Epithelial cell of esophagus (primary cell): ENCODE measurements at regions not wholly inside any gene's neighbourhood (a gene's known extent, or its start where the extent isn't known, plus 50 kb on each side); places are given as distances from the start of the nearest gene placed in this dataset.
A peak's percentile ranks its signal among the peaks of the same experiment; 100 is the strongest.

ENCODE experiments used
- DNase-seq: peaks from one replicate; pipeline ENCODE4 v3.0.0; 2010; ENCODE audit warnings: low read depth
- H3K4me3 ChIP-seq: 2 replicates; pipeline ENCODE4 v1.5.1; 2011; ENCODE audit warnings: mild to moderate bottlenecking, low read length, control low read depth
- CTCF ChIP-seq: IDR thresholded peaks from 2 replicates; pipeline ENCODE4 v1.5.1; 2011; ENCODE audit warnings: low read depth, mild to moderate bottlenecking, low read length, control low read depth, inconsistent platforms; ENCODE audit not compliant: insufficient read depth; ENCODE audit errors: missing control alignments

- H3K4me3 ChIP-seq = no peak overlapping the region
- peak; percentile 19 for TF ChIP-seq CTCF
- peak; percentile 98 for DNase-seq
Observed at GRCh38 chr20:19815553-19815991, 57.5 kb downstream of the RIN2 start.

DNA sequence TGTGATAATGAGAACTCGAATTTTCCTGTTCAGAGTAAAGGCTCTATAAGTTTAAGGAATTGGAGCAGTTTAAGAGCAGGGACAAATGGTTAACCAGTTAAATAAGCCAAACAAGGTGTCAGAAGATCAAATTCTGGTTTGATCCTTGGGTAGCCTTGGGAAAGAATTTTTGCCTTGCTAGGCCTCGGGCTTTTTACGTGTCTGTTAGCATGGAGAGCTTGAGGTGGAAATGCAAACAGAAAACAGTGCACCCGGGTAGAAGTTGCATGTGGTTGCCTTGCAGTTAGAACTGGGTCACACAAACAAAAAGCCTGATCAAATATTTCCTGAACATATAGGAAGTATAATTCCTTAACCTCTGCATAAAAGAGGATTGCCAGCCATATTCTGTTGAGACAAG lies 58.3 kb downstream of the RIN2 start:
- no peak for DNase-seq
- no peak for TF ChIP-seq CTCF
- no peak overlapping the region for H3K4me3 ChIP-seq

DNA sequence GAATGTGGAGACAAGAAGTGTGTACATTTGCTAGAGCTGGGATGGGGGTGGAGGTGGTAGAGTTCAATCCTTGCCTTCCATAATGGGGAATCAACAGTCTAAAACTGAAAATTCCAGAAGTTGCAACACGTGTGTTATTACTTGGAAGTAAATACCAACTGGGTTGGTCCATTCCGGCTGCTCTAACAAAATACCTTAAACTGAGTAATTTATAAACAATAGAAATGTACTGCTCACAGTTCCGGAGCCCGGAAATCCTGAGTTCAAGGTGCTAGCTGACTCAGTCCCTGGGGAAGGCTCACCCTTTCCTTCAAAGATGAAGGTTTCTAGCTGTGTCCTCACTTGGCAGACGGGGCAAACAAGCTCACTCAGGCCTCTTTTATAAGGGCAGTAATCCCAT lies 59.0 kb downstream of the RIN2 start:
- peak; percentile 98 for DNase-seq
- TF ChIP-seq CTCF = no peak
- H3K4me3 ChIP-seq = no peak overlapping the region

GRCh38 chr20:19819149-19819548 lies 61.1 kb downstream of the RIN2 start:
- TF ChIP-seq CTCF = no peak
- no peak overlapping the region for H3K4me3 ChIP-seq
- no peak for DNase-seq

DNA sequence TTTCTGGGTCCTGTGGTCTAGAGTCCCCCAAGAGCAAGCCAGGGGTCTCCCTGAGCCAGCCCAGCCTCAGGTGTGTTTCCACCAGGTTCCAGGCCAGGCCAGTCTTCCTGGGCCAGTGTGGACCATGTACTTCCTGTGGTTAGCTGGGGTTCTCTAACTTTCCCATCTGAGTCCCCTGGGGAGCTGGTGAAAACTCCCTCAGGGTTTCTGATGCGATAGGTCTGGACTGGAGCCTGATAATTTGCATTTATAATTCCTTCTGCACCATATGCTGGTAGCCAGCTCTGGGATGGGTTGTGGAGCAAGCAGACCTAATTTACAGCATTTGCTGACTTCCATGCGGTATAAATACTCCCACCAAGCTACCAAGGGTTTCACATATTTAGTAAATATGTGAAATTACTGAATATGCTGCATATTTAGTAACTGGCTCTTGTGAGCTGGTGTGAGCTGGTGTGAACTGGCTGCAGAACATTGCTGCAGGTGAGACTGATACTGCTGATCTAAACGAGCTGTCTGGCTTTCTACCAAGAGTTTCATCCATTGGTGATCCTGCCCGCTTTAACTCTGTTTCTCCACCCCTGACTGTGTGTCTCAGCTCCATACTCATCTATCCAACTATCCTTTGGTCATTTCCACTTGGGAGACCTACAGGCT lies 62.6 kb downstream of the RIN2 start:
- no peak for DNase-seq
- TF ChIP-seq CTCF = no peak
- H3K4me3 ChIP-seq = no peak overlapping the region

DNA sequence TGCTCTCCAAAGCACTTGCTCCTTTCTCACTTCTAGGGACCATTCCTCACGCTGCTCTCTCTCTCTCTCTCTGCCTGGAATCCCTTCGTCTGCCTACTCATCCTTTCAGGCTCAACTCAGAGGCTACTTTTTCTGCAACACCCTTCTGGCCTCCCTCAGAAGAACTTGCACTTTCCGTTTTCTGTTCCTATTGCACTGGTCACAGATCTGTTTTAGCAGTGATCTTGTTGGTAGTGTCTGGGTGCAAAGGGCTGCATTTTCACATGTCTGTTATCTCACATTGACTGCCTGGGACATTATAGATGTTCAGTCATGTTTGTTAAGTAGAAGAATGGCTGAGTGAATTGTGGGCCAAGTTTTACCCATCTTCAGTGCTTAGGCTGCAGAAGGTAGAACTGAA lies 63.5 kb downstream of the RIN2 start:
- no peak for DNase-seq
- no peak for TF ChIP-seq CTCF
- H3K4me3 ChIP-seq = no peak overlapping the region

GRCh38 chr20:19823216-19823615 lies 65.2 kb downstream of the RIN2 start:
- no peak for DNase-seq
- no peak for TF ChIP-seq CTCF
- no peak overlapping the region for H3K4me3 ChIP-seq
